OCI-LY1 (cell line): ENCODE measurements at regions not wholly inside any gene's neighbourhood (a gene's known extent, or its start where the extent isn't known, plus 50 kb on each side); places are given as distances from the start of the nearest gene placed in this dataset.

Source experiments
- H2AFZ ChIP-seq: fragments of 200-600 bp; sonication (generic), shearing (Covaris generic); 2 replicates; pipeline ENCODE4 v1.6.0; 2014; ENCODE audit warnings: antibody characterized with exemption, mild to moderate bottlenecking, low read length
- H3F3A ChIP-seq: fragments of 200-600 bp; sonication (generic), shearing (Covaris generic); 2 replicates; pipeline ENCODE4 v1.6.0; 2014; ENCODE audit warnings: mild to moderate bottlenecking, antibody characterized with exemption, low read length, moderate library complexity; ENCODE audit not compliant: insufficient read depth
- H3K27ac ChIP-seq: fragments of 200-600 bp; sonication (generic); 2 replicates; pipeline ENCODE4 v1.5.1; 2014; ENCODE audit warnings: low read length, mixed run types, mild to moderate bottlenecking, low read depth; ENCODE audit not compliant: poor library complexity, severe bottlenecking
- H3K27me3 ChIP-seq: fragments of 200-600 bp; sonication (generic); 2 replicates; pipeline ENCODE4 v1.6.0; 2014; ENCODE audit warnings: antibody characterized with exemption, mild to moderate bottlenecking, low read length, moderate library complexity; ENCODE audit not compliant: insufficient read depth
- H3K36me3 ChIP-seq: fragments of 200-600 bp; sonication (generic); 2 replicates; pipeline ENCODE4 v1.6.1; 2014; ENCODE audit warnings: mild to moderate bottlenecking, antibody characterized with exemption, low read length, moderate library complexity, mixed read lengths; ENCODE audit not compliant: insufficient read depth
- H3K4me1 ChIP-seq: fragments of 200-600 bp; sonication (generic); 2 replicates; pipeline ENCODE4 v1.5.1; 2014; ENCODE audit warnings: mild to moderate bottlenecking, low read length, moderate library complexity; ENCODE audit not compliant: insufficient read depth, severe bottlenecking
- H3K4me2 ChIP-seq: fragments of 200-600 bp; sonication (generic), shearing (Covaris generic); 2 replicates; pipeline ENCODE4 v1.6.1; 2014; ENCODE audit warnings: low read length
- H3K4me3 ChIP-seq: fragments of 200-600 bp; sonication (generic); 2 replicates; pipeline ENCODE4 v1.5.1; 2014; ENCODE audit warnings: low read length, low read depth, mild to moderate bottlenecking, mixed read lengths; ENCODE audit not compliant: poor library complexity, severe bottlenecking
- H3K79me2 ChIP-seq: fragments of 200-600 bp; shearing (Covaris generic); 2 replicates; pipeline ENCODE4 v1.6.1; 2016; ENCODE audit warnings: mixed run types, low read length, mixed read lengths; ENCODE audit not compliant: insufficient read depth
- H3K9ac ChIP-seq: fragments of 200-600 bp; sonication (generic), shearing (Covaris generic); 2 replicates; pipeline ENCODE4 v1.6.1; 2014; ENCODE audit warnings: mild to moderate bottlenecking, low read length, mixed read lengths
- H3K9me2 ChIP-seq: fragments of 200-600 bp; sonication (generic), shearing (Covaris generic); 2 replicates; pipeline ENCODE4 v1.6.1; 2014; ENCODE audit warnings: low read depth, mild to moderate bottlenecking, low read length, mixed read lengths
- H3K9me3 ChIP-seq: fragments of 200-600 bp; shearing (Covaris generic); 2 replicates; pipeline ENCODE4 v1.6.1; 2014; ENCODE audit warnings: low read length, mixed read lengths
- H4K20me1 ChIP-seq: fragments of 200-600 bp; sonication (generic), shearing (Covaris generic); 2 replicates; pipeline ENCODE4 v1.6.0; 2016; ENCODE audit warnings: mild to moderate bottlenecking, low read length; ENCODE audit not compliant: insufficient read depth
- CTCF ChIP-seq: fragments of 200-600 bp; sonication (generic), shearing (Covaris generic); IDR thresholded peaks from 2 replicates; pipeline ENCODE4 v1.5.1; 2017; ENCODE audit warnings: mild to moderate bottlenecking, antibody characterized with exemption, low read length, moderate library complexity, mixed read lengths
- EZH2 ChIP-seq: fragments of 200-600 bp; sonication (generic), shearing (Covaris generic); IDR thresholded peaks from 2 replicates; pipeline ENCODE4 v1.8.0; 2017; ENCODE audit warnings: borderline replicate concordance, mixed run types, mild to moderate bottlenecking, antibody characterized with exemption, low read length, moderate library complexity, mixed read lengths

GRCh38 chr6:25122622-25123237 lies 156.4 kb upstream of the CARMIL1 start:
- H3K36me3 ChIP-seq = no peaks in the 10 kb centered on the region; the same call in 1 of the 2 replicates
- H3K9me2 ChIP-seq = no peaks in the 10 kb centered on the region
- H3F3A ChIP-seq = no peaks in the 10 kb centered on the region
- no peak overlapping the region for H3K4me3 ChIP-seq
- no peak overlapping the region for H3K9ac ChIP-seq
- no peaks in the 10 kb centered on the region for H3K9me3 ChIP-seq
- H3K27me3 ChIP-seq = no peaks in the 10 kb centered on the region
- no peak overlapping the region for H3K4me2 ChIP-seq
- no peaks in the 10 kb centered on the region for H4K20me1 ChIP-seq
- no peaks in the 10 kb centered on the region for H3K4me1 ChIP-seq
- no peak for TF ChIP-seq EZH2
- TF ChIP-seq CTCF = no peak
- H3K79me2 ChIP-seq = no peaks in the 10 kb centered on the region
- no peak overlapping the region for H2AFZ ChIP-seq
- no peak overlapping the region for H3K27ac ChIP-seq

GRCh38 chr6:25124216-25124715 lies 154.9 kb upstream of the CARMIL1 start:
- H3K9me3 ChIP-seq = no peaks in the 10 kb centered on the region
- no peaks in the 10 kb centered on the region for H3K4me1 ChIP-seq
- TF ChIP-seq EZH2 (no peak), CTCF (no peak)
- no peaks in the 10 kb centered on the region for H3K79me2 ChIP-seq
- H3K9ac ChIP-seq = no peak overlapping the region
- no peak overlapping the region for H3K4me3 ChIP-seq
- no peak overlapping the region for H3K4me2 ChIP-seq
- H3K27me3 ChIP-seq = no peaks in the 10 kb centered on the region
- H4K20me1 ChIP-seq = no peaks in the 10 kb centered on the region
- no peak overlapping the region for H2AFZ ChIP-seq
- H3K9me2 ChIP-seq = no peaks in the 10 kb centered on the region
- H3F3A ChIP-seq = no peaks in the 10 kb centered on the region
- no peak overlapping the region for H3K27ac ChIP-seq
- H3K36me3 ChIP-seq = no peaks in the 10 kb centered on the region; the same call in 1 of the 2 replicates

GRCh38 chr6:25125736-25126135 lies 153.4 kb upstream of the CARMIL1 start:
- Histone ChIP-seq H3F3A (no peaks in the 10 kb centered on the region), H3K36me3 (no peaks in the 10 kb centered on the region; the same call in 1 of the 2 replicates), H2AFZ (no peak overlapping the region), H3K9ac (no peak overlapping the region), H3K9me2 (no peaks in the 10 kb centered on the region), H3K4me3 (no peak overlapping the region), H3K79me2 (no peaks in the 10 kb centered on the region), H4K20me1 (no peaks in the 10 kb centered on the region), H3K27me3 (no peaks in the 10 kb centered on the region), H3K27ac (no peak overlapping the region), H3K4me2 (no peak overlapping the region), H3K4me1 (no peaks in the 10 kb centered on the region), H3K9me3 (no peaks in the 10 kb centered on the region)
- TF ChIP-seq CTCF = no peak
- TF ChIP-seq EZH2 = no peak
